ENCODE measurements at regions not wholly inside any gene's neighbourhood (a gene's known extent, or its start where the extent isn't known, plus 50 kb on each side); places are given as distances from the start of the nearest gene placed in this dataset.

DNA sequence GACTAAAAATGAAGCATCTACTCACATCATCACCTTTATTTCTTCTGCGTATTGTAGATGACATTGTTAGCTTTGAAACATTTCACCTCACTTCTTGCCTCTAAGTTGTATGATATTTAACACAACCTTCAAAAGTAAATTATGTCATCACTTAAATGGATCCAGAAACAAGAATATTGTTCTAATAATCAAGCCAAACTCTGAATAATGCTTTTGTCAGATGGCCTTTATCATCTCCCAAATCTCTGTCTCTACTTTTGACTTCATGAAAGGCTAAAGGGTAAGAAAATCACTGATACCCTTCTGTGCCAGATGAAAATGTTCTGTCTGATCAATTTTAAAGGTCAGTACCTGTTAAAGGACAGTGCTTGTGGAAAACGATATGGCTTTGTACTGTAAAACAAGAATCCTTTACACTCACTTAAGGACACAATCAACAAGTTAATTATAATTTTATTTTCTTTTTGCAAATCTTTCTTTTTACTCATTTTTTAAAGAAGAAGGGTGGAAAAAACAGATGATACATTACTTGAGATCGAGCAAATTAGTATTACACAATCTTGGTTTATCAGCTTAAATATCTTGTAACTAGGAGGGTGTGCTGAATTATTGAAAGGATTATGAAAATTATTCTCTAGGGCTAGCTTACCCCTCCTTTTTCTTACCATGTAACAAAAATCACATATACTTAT lies 309.4 kb upstream of the IGFBP3 start:
- Histone ChIP-seq H3K9ac (ENCODE audit: low read depth, low read length) (no peak overlapping the region), H2AFZ (replicated peaks; ENCODE audit: low read length, poor library complexity) (no peak overlapping the region), H3K14ac (replicated peaks; ENCODE audit: low read depth, low read length) (no peak overlapping the region)

More for the DNA sequence above, 309.4 kb upstream of the IGFBP3 start:
- Histone ChIP-seq H2BK5ac (ENCODE audit: low read depth, low read length, poor library complexity, severe bottlenecking) (peak overlapping the region; percentile 6), H3K27ac (ENCODE audit: insufficient read depth, low read length) (no peak overlapping the region), H3K4me1 (ENCODE audit: control insufficient read depth, insufficient read depth, low read length) (peaks cover 5% of the 10 kb centered on the region; the same call in 1 of the 2 replicates), H2BK20ac (ENCODE audit: low read depth, low read length) (no peak overlapping the region), H4K91ac (ENCODE audit: insufficient read depth, low read depth, low read length) (no peak overlapping the region; the same call in 1 of the 2 replicates), H3K9me1 (ENCODE audit: insufficient read depth, low read length) (peaks cover 6% of the 10 kb centered on the region), H3K18ac (ENCODE audit: low read depth, low read length) (no peak overlapping the region), H2BK120ac (ENCODE audit: low read depth, low read length) (no peak overlapping the region), H3K4ac (ENCODE audit: low read depth, low read length) (no peak overlapping the region), H3K27me3 (ENCODE audit: control insufficient read depth, insufficient read depth, low read length) (no peaks in the 10 kb centered on the region), H4K8ac (ENCODE audit: low read depth in 2 of 2, low read length in 2 of 2) (no peak overlapping the region), H3K36me3 (ENCODE audit: control insufficient read depth, insufficient read depth, low read length) (no peaks in the 10 kb centered on the region), H3K9me3 (ENCODE audit: control insufficient read depth, insufficient read depth, low read length) (no peaks in the 10 kb centered on the region), H2AK9ac (replicated peaks; ENCODE audit: low read depth, low read length, poor library complexity) (no peak overlapping the region), H3K4me3 (ENCODE audit: insufficient read depth, low read depth, low read length) (no peak overlapping the region), H4K5ac (ENCODE audit: low read depth, low read length) (no peak overlapping the region), H4K20me1 (ENCODE audit: insufficient read depth, low read length) (no peaks in the 10 kb centered on the region), H3K23ac (ENCODE audit: low read depth, low read length) (no peak overlapping the region), H2AK5ac (ENCODE audit: low read depth, low read length) (no peak overlapping the region), H2BK15ac (ENCODE audit: low read depth, low read length) (no peak overlapping the region; the same call in 2 of the 3 replicates), H3K79me1 (ENCODE audit: low read depth in 1 of 2, low read length in 2 of 2) (no peaks in the 10 kb centered on the region), H3K4me2 (ENCODE audit: low read depth, low read length) (no peak overlapping the region), H3K56ac (ENCODE audit: extremely low read depth, insufficient read depth, low read length) (no peak overlapping the region)
- ATAC-seq (ENCODE audit: low read depth) (no peak), DNase-seq (no peak)
- intact Hi-C loops (cut with micrococcal nuclease), result no loop called here
- ChIA-PET CTCF (no interaction called here), POLR2A (ENCODE audit: unreplicated experiment) (no interaction called here)
- BruUV-seq (replicated peaks), result no TSS peak
- in situ Hi-C loops (cut with MboI; ENCODE audit: low sequenced_read_pairs), result no loop called here
- no CpG with 5 or more reads among the region's 3 CpGs for WGBS, 2 experiments (ENCODE audit: extremely low coverage in 2 of 2, insufficient read length in 1 of 2)
- TF ChIP-seq POLR2A (IDR thresholded peaks at IDR 0.05; ENCODE audit: low read depth, low read length), result no peak
- TF ChIP-seq SMC3 (IDR thresholded peaks at IDR 0.05; ENCODE audit: low read depth, low read length), result no peak
- TF ChIP-seq CEBPB (IDR thresholded peaks at IDR 0.05; ENCODE audit: low read depth, low read length), result 0 out of 2 replicates have a peak, but pooled peaks have one; percentile 54
- dilution Hi-C loops (cut with HindIII; ENCODE audit: low sequenced_read_pairs, unreplicated experiment), result no loop called here

Measured in IMR-90 (cell line).